DND-41 (cell line): ENCODE measurements at regions not wholly inside any gene's neighbourhood (a gene's known extent, or its start where the extent isn't known, plus 50 kb on each side); places are given as distances from the start of the nearest gene placed in this dataset.

Experiments used
- CTCF ChIP-seq: IDR thresholded peaks from 2 replicates; pipeline ENCODE4 v1.5.1; 2012; ENCODE audit warnings: borderline replicate concordance, low read length, moderate library complexity, mild to moderate bottlenecking; ENCODE audit not compliant: poor library complexity, severe bottlenecking; ENCODE audit errors: extremely low read depth
- EZH2 ChIP-seq: IDR thresholded peaks from 3 replicates; pipeline ENCODE4 v1.6.1; 2012; ENCODE audit warnings: borderline replicate concordance, low read depth, mild to moderate bottlenecking, moderate library complexity, low read length, inconsistent platforms; ENCODE audit not compliant: severe bottlenecking

GRCh38 chr10:126734015-126734414, 63.5 kb upstream of the C10orf90 start:
- no peak for TF ChIP-seq CTCF
- TF ChIP-seq EZH2, result no peak
